ENCODE measurements at regions not wholly inside any gene's neighbourhood (a gene's known extent, or its start where the extent isn't known, plus 50 kb on each side); places are given as distances from the start of the nearest gene placed in this dataset.

DNA sequence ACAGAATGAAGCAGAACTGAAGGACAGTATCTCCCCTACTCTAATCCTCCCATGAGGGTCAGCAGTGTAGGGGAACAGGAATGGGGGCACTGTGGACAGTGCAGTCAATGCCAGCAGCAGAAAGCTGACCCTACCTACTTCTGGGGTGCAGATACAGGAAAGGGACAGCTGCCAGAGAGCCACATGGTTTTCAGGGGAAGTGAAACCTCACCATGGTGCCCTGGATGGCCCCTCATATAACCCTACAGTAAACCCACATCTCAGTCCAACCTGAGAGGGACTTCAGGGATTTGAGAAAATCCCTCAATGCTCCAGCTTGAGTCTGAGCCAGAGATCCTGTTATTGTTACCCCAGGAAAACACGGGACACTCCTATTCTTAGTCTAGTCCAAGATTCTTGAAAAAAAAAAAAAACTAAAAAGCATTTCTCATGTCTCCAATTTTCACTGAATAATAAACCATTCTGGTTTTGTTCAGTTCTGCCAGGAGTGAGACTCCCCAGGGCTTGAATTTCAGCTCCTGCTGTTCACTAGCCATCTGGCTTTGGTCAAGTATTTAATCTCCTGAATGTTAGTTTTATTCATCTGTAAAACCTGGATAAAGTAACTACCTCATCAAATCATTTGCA is 511.6 kb upstream of the ARGLU1 start:
- TF ChIP-seq, protein P1, sequence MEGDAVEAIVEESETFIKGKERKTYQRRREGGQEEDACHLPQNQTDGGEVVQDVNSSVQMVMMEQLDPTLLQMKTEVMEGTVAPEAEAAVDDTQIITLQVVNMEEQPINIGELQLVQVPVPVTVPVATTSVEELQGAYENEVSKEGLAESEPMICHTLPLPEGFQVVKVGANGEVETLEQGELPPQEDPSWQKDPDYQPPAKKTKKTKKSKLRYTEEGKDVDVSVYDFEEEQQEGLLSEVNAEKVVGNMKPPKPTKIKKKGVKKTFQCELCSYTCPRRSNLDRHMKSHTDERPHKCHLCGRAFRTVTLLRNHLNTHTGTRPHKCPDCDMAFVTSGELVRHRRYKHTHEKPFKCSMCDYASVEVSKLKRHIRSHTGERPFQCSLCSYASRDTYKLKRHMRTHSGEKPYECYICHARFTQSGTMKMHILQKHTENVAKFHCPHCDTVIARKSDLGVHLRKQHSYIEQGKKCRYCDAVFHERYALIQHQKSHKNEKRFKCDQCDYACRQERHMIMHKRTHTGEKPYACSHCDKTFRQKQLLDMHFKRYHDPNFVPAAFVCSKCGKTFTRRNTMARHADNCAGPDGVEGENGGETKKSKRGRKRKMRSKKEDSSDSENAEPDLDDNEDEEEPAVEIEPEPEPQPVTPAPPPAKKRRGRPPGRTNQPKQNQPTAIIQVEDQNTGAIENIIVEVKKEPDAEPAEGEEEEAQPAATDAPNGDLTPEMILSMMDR (IDR thresholded peaks at IDR 0.05; ENCODE audit: low read depth, low read length, missing control alignments), result no peak
- no peak overlapping the region for H3K4me3 ChIP-seq (ENCODE audit: low read depth, low read length)
- peak; percentile 32 for DNase-seq (ENCODE audit: low read depth)
- in situ Hi-C loops (cut with HindIII; ENCODE audit: low sequenced_read_pairs), result no loop called here

- TF ChIP-seq, protein P1 (IDR thresholded peaks at IDR 0.05; ENCODE audit: low read depth, low read length, missing control alignments), result no peak
- no peak for DNase-seq (ENCODE audit: low read depth)
- H3K4me3 ChIP-seq (ENCODE audit: low read depth, low read length), result no peak overlapping the region
- in situ Hi-C loops (cut with HindIII; ENCODE audit: low sequenced_read_pairs), result no loop called here
Observed at GRCh38 chr13:107078229-107078765, 510.4 kb upstream of the ARGLU1 start.

- no peak for DNase-seq (ENCODE audit: low read depth)
- TF ChIP-seq, protein P1 (IDR thresholded peaks at IDR 0.05; ENCODE audit: low read depth, low read length, missing control alignments), result no peak
- no peak overlapping the region for H3K4me3 ChIP-seq (ENCODE audit: low read depth, low read length)
- in situ Hi-C loops (cut with HindIII; ENCODE audit: low sequenced_read_pairs), result no loop called here
Observed at GRCh38 chr13:107076801-107077200, 508.9 kb upstream of the ARGLU1 start.

DNA sequence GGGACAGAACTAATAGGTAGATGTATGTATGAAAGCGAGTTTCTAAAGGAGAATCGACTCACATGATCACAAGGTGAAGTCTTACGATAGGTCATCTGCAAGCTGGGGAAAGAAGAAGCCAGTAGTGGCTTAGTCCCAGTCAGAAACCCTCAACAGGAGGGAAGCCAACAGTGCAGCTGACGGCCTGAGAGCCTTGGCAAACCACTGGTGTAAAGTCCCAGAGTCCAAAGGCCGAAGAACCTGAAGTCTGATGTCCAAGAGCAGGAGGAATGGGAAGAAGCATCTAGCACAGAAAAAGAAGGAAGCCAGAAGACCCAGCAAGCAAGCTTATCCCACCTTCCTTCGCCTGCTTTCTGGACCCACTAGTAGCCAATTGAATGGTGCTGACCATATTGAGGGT is 507.6 kb upstream of the ARGLU1 start:
- in situ Hi-C loops (cut with HindIII; ENCODE audit: low sequenced_read_pairs), result no loop called here
- no peak for DNase-seq (ENCODE audit: low read depth)
- TF ChIP-seq, protein P1 (IDR thresholded peaks at IDR 0.05; ENCODE audit: low read depth, low read length, missing control alignments), result no peak
- H3K4me3 ChIP-seq (ENCODE audit: low read depth, low read length), result no peak overlapping the region

DNA sequence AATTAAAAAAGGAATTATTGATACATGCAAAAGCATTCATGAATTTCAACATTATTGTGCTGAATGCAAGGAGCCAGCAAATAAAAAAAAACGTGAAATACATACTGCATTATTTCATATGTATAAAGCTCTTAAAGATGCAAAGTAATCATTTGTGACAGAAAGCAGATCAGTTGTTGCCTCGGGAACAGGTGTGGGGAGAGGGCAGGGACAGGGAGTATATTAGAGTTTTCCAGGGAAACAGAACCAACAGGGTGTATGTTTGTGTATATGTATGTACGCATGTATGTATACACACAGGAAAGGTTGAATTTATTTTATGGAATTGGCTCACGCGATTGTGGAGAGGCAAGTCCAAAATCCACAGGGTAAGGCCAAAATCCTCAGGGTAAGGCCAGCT is 502.9 kb upstream of the ARGLU1 start:
- in situ Hi-C loops (cut with HindIII; ENCODE audit: low sequenced_read_pairs), result no loop called here
- no peak for DNase-seq (ENCODE audit: low read depth)
- TF ChIP-seq, protein P1 (IDR thresholded peaks at IDR 0.05; ENCODE audit: low read depth, low read length, missing control alignments), result no peak

GRCh38 chr13:107069108-107069776 is 501.3 kb upstream of the ARGLU1 start:
- no peak overlapping the region for H3K4me3 ChIP-seq (ENCODE audit: low read depth, low read length)
- TF ChIP-seq, protein P1 (IDR thresholded peaks at IDR 0.05; ENCODE audit: low read depth, low read length, missing control alignments), result no peak
- no peak for DNase-seq (ENCODE audit: low read depth)
- in situ Hi-C loops (cut with HindIII; ENCODE audit: low sequenced_read_pairs), result no loop called here

More for the DNA sequence above, 502.9 kb upstream of the ARGLU1 start:
- no peak overlapping the region for H3K4me3 ChIP-seq (ENCODE audit: low read depth, low read length)

Data from astrocyte of the cerebellum (primary cell).